CD14-positive monocyte (primary cell): ENCODE measurements at regions not wholly inside any gene's neighbourhood (a gene's known extent, or its start where the extent isn't known, plus 50 kb on each side); places are given as distances from the start of the nearest gene placed in this dataset.

Experiments used
- DNase-seq, 3 donors: peaks; one replicate each; pipeline ENCODE4 v3.0.0-alpha.2; 2011 to 2022
- H2AFZ ChIP-seq: 2 replicates; pipeline ENCODE4 v1.6.0; 2012; ENCODE audit warnings: mild to moderate bottlenecking, low read depth, low read length, inconsistent platforms; ENCODE audit not compliant: insufficient read depth, poor library complexity, severe bottlenecking
- H3K27ac ChIP-seq, 2 donors: 1 replicate in 1 of 2; 2 replicates in 1 of 2; pipeline ENCODE4 v1.5.1; 2012 to 2013; ENCODE audit warnings: low read length in 2 of 2, control low read depth in 1 of 2, inconsistent platforms in 1 of 2, low read depth in 1 of 2, mild to moderate bottlenecking in 1 of 2
- H3K27me3 ChIP-seq, 2 donors: one replicate each; pipeline versions ENCODE4 v1.6.0 to v1.6.1; 2011 to 2013; ENCODE audit warnings: low read length in 2 of 2; ENCODE audit not compliant: control insufficient read depth in 2 of 2, insufficient read depth in 2 of 2
- H3K36me3 ChIP-seq, 2 donors: replicated peaks in 1 of 2; 1 replicate in 1 of 2; 2 replicates in 1 of 2; pipeline versions ENCODE4 v1.5.1 to v1.6.1; 2012 to 2013; ENCODE audit warnings: low read length in 2 of 2, control low read depth in 1 of 2, inconsistent platforms in 1 of 2, mild to moderate bottlenecking in 1 of 2; ENCODE audit not compliant: insufficient read depth in 2 of 2, control insufficient read depth in 1 of 2
- H3K4me1 ChIP-seq, 2 donors: 1 replicate in 1 of 2; 2 replicates in 1 of 2; pipeline versions ENCODE4 v1.5.1 to v1.6.1; 2012 to 2013; ENCODE audit warnings: low read length in 2 of 2, control low read depth in 1 of 2, inconsistent platforms in 1 of 2, mild to moderate bottlenecking in 1 of 2, moderate library complexity in 1 of 2; ENCODE audit not compliant: insufficient read depth in 2 of 2, control insufficient read depth in 1 of 2
- H3K4me2 ChIP-seq: replicated peaks from 2 replicates; pipeline ENCODE3; 2012; ENCODE audit warnings: low read length, moderate library complexity, mild to moderate bottlenecking; ENCODE audit not compliant: poor library complexity, severe bottlenecking; ENCODE audit errors: extremely low read depth
- H3K4me3 ChIP-seq, 3 experiments: fragments of 200-600 bp in 1 of 3; sonication (generic) in 1 of 3; replicated peaks in 1 of 3; 1 replicate in 2 of 3; 2 replicates in 1 of 3; pipeline ENCODE4 v1.5.1; 2011 to 2013; ENCODE audit warnings: low read length in 3 of 3, mild to moderate bottlenecking in 3 of 3, control low read depth in 2 of 3, low read depth in 2 of 3, inconsistent platforms in 1 of 3, moderate library complexity in 1 of 3
- H3K79me2 ChIP-seq: 2 replicates; pipeline ENCODE4 v1.6.0; 2012; ENCODE audit warnings: mild to moderate bottlenecking, control low read depth, inconsistent platforms, low read length, moderate library complexity; ENCODE audit not compliant: insufficient read depth
- H3K9ac ChIP-seq: 2 replicates; pipeline ENCODE4 v1.6.0; 2017; ENCODE audit warnings: low read length, mild to moderate bottlenecking; ENCODE audit not compliant: insufficient read depth, poor library complexity, severe bottlenecking
- H3K9me3 ChIP-seq, 2 donors: replicated peaks in 1 of 2; 1 replicate in 1 of 2; 2 replicates in 1 of 2; pipeline versions ENCODE4 v1.5.1 to v1.6.1; 2012 to 2013; ENCODE audit warnings: low read length in 2 of 2, control low read depth in 1 of 2; ENCODE audit not compliant: control insufficient read depth in 1 of 2, insufficient read depth in 1 of 2
- H4K20me1 ChIP-seq: 2 replicates; pipeline ENCODE4 v1.6.0; 2012; ENCODE audit warnings: mild to moderate bottlenecking, low read length, control low read depth, moderate library complexity; ENCODE audit not compliant: insufficient read depth
- H3K27ac Mint-ChIP-seq, 7 donors: one replicate each; pipeline ENCODE4 v1.8.0; 2020; ENCODE audit warnings: mild to moderate bottlenecking in 7 of 7, mixed read lengths in 7 of 7, moderate library complexity in 6 of 7, inconsistent platforms in 2 of 7
- H3K27me3 Mint-ChIP-seq, 3 donors: one replicate each; pipeline ENCODE4 v1.8.0; 2021 to 2022; ENCODE audit warnings: low read depth in 3 of 3, mild to moderate bottlenecking in 3 of 3, mixed read lengths in 3 of 3, moderate library complexity in 3 of 3, inconsistent platforms in 1 of 3
- H3K36me3 Mint-ChIP-seq, 2 donors: one replicate each; pipeline ENCODE4 v1.8.0; 2020; ENCODE audit warnings: mixed read lengths in 2 of 2, inconsistent platforms in 1 of 2, mild to moderate bottlenecking in 1 of 2
- H3K4me1 Mint-ChIP-seq: one replicate; pipeline ENCODE4 v1.8.0; 2020; ENCODE audit warnings: mild to moderate bottlenecking, mixed read lengths
- H3K4me3 Mint-ChIP-seq, 2 donors: one replicate each; pipeline ENCODE4 v1.8.0; 2020; ENCODE audit warnings: mild to moderate bottlenecking in 2 of 2, mixed read lengths in 2 of 2, moderate library complexity in 1 of 2
- H3K9me3 Mint-ChIP-seq, 7 donors: one replicate each; pipeline ENCODE4 v1.8.0; 2020 to 2022; ENCODE audit warnings: mixed read lengths in 7 of 7, mild to moderate bottlenecking in 6 of 7, moderate library complexity in 6 of 7, inconsistent platforms in 2 of 7
- CTCF ChIP-seq: fragments of 200-600 bp; IDR thresholded peaks from one replicate; pipeline ENCODE4 v1.8.0; 2022; ENCODE audit warnings: antibody characterized with exemption, mild to moderate bottlenecking
- WGBS: methylation state at CpG from one replicate; pipeline ENCODE4 v1.1.5; 2013; ENCODE audit warnings: missing lambda C conversion rate; ENCODE audit not compliant: insufficient coverage; 5-methylcytosine and 5-hydroxymethylcytosine counted together
- intact Hi-C, 2 donors: fragments of 100-400 bp; cut with micrococcal nuclease; formaldehyde crosslinking; loops; one replicate each; pipeline versions ENCODE4 v1.15.0 to v1.15.1; 2023

- WGBS, result 91% methylated on average over 3 of the region's 7 CpGs
- H3K36me3 Mint-ChIP-seq, result no peaks in the 10 kb centered on the region
- no peak overlapping the region for H3K9ac ChIP-seq
- H3K4me3 Mint-ChIP-seq, result no peak overlapping the region
- peaks cover 1 to 2% (median 1%) of the 10 kb centered on the region in 3 donors for H3K27me3 Mint-ChIP-seq
- H3K9me3 Mint-ChIP-seq, result peaks cover 3 to 21% (median 13%) of the 10 kb centered on the region in 7 donors
- DNase-seq, result no peak
- no peak for TF ChIP-seq CTCF
- H3K27ac Mint-ChIP-seq, result no peak overlapping the region
- H3K79me2 ChIP-seq, result no peaks in the 10 kb centered on the region
- peaks cover 25 to 28% of the 10 kb centered on the region in 2 donors for H3K9me3 ChIP-seq
- intact Hi-C loops, result no loop called here
- no peak overlapping the region for H3K4me3 ChIP-seq
- H3K36me3 ChIP-seq, result no peaks in the 10 kb centered on the region
- no peak overlapping the region for H3K27ac ChIP-seq
- no peak overlapping the region for H3K4me2 ChIP-seq
- H3K4me1 Mint-ChIP-seq, result no peaks in the 10 kb centered on the region
- no peaks in the 10 kb centered on the region for H3K27me3 ChIP-seq
- H3K4me1 ChIP-seq, result no peaks in the 10 kb centered on the region
- H2AFZ ChIP-seq, result no peak overlapping the region
- H4K20me1 ChIP-seq, result no peaks in the 10 kb centered on the region
Measured at GRCh38 chr11:127411283-127411682, 410.7 kb upstream of the KIRREL3 start.

- Histone ChIP-seq H3K9me3 (peaks cover 0 to 11% of the 10 kb centered on the region in 2 donors), H3K79me2 (no peaks in the 10 kb centered on the region), H3K9ac (no peak overlapping the region), H3K27ac (no peak overlapping the region), H3K36me3 (no peaks in the 10 kb centered on the region), H3K4me3 (no peak overlapping the region), H3K4me1 (no peaks in the 10 kb centered on the region), H4K20me1 (no peaks in the 10 kb centered on the region), H3K27me3 (no peaks in the 10 kb centered on the region), H2AFZ (no peak overlapping the region), H3K4me2 (no peak overlapping the region)
- Mint-ChIP-seq H3K4me3 (no peak overlapping the region), H3K27me3 (no peaks in the 10 kb centered on the region), H3K4me1 (no peaks in the 10 kb centered on the region), H3K9me3 (peaks cover 5 to 18% (median 12%) of the 10 kb centered on the region in 7 donors), H3K36me3 (no peaks in the 10 kb centered on the region), H3K27ac (no peak overlapping the region)
- TF ChIP-seq CTCF, result no peak
- intact Hi-C loops, result no loop called here
- 100% methylated on average over 2 of the region's 5 CpGs for WGBS
- DNase-seq, result no peak
Measured at GRCh38 chr11:127395034-127395433, 394.5 kb upstream of the KIRREL3 start.
